ENCODE measurements at regions not wholly inside any gene's neighbourhood (a gene's known extent, or its start where the extent isn't known, plus 50 kb on each side); places are given as distances from the start of the nearest gene placed in this dataset.
A peak's percentile ranks its signal among the peaks of the same experiment; 100 is the strongest.

DNA sequence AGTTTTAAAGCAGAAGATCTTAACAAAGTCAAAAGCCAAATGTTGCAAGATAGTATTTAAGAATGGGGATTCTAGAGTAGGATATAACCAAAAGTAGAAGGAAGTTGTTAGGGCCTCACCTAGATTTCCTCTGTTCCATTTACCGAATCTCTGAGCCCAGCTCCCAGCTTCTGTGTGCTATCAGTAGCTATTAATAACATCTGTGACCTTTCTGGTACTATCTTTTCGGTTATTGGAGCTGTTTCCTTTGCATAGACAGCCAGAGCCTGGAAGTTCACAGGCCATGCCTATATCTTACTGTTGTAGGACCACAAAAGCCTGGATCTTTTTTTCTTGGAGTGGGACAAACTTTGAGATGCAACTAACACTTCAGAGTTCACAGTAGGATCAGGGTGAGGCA lies 244.2 kb downstream of the PPP1R2C start:
- Histone ChIP-seq H3K36me3 (no peaks in the 10 kb centered on the region), H3K27ac (no peak overlapping the region), H3K27me3 (replicated peaks) (no peaks in the 10 kb centered on the region), H3K9me3 (replicated peaks) (no peaks in the 10 kb centered on the region), H3K4me1 (replicated peaks) (no peaks in the 10 kb centered on the region), H3K4me3 (no peak overlapping the region)
- DNase-seq (ENCODE audit: low read depth in 1 of 2, low spot score in 2 of 2) = no peak

DNA sequence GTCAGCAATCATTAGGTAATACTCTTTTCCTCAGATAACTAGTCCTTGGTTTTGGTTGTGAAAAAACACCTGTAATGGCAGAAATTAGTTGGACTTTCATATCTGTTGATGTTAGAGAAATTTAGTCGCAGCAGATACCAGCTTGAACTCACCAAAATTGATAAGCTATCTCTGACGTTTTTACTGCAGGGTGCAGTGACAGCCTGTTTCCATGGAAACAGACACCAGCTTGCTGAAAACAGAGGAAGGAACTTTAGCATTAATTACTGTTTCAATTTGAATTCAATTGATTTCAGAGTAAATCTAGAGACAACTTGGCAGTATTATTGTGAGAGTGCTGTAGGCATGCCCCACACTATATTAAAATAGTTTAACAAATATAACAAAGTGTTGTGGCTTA lies 246.5 kb downstream of the PPP1R2C start:
- no peaks in the 10 kb centered on the region for H3K9me3 ChIP-seq (replicated peaks)
- H3K4me3 ChIP-seq = no peak overlapping the region
- no peaks in the 10 kb centered on the region for H3K36me3 ChIP-seq
- DNase-seq (ENCODE audit: low read depth in 1 of 2, low spot score in 2 of 2) = no peak
- H3K27ac ChIP-seq = no peak overlapping the region
- H3K27me3 ChIP-seq (replicated peaks) = no peaks in the 10 kb centered on the region
- no peaks in the 10 kb centered on the region for H3K4me1 ChIP-seq (replicated peaks)

- no peaks in the 10 kb centered on the region for H3K9me3 ChIP-seq (replicated peaks)
- H3K27ac ChIP-seq = no peak overlapping the region
Observed at GRCh38 chrX:42530027-42530426, 247.9 kb downstream of the PPP1R2C start.

DNA sequence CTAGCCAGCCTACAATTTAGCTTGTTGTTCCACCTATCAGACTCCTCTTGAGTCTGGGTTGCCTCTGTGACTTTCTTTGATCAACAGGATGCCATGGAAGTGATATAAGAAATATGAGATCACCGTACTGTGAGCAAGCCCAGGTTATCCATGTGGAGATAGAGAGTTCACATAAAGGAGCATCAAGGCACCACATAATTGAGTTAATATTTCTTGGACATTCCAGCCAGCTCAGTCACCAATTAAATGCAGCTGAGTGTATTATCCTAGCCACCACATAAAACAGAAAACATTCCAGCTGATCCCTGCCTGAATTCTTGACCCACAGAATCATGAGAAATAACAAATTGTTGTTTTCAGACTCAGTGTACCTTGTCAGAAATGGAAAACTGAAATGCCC lies 253.6 kb downstream of the PPP1R2C start:
- no peaks in the 10 kb centered on the region for H3K36me3 ChIP-seq
- H3K4me1 ChIP-seq (replicated peaks) = no peaks in the 10 kb centered on the region
- H3K9me3 ChIP-seq (replicated peaks) = no peaks in the 10 kb centered on the region
- peak in 1 of 2 experiments; percentile 43 for DNase-seq (ENCODE audit: low read depth in 1 of 2, low spot score in 2 of 2)
- peak overlapping the region; percentile 39; the same call in 1 of the 2 replicates for H3K27ac ChIP-seq
- H3K4me3 ChIP-seq = no peak overlapping the region
- H3K27me3 ChIP-seq (replicated peaks) = no peaks in the 10 kb centered on the region

More at GRCh38 chrX:42530027-42530426, 247.9 kb downstream of the PPP1R2C start:
- no peaks in the 10 kb centered on the region for H3K4me1 ChIP-seq (replicated peaks)
- no peak overlapping the region for H3K4me3 ChIP-seq
- H3K27me3 ChIP-seq (replicated peaks) = no peaks in the 10 kb centered on the region
- H3K36me3 ChIP-seq = no peaks in the 10 kb centered on the region
- no peak for DNase-seq (ENCODE audit: low read depth in 1 of 2, low spot score in 2 of 2)

DNA sequence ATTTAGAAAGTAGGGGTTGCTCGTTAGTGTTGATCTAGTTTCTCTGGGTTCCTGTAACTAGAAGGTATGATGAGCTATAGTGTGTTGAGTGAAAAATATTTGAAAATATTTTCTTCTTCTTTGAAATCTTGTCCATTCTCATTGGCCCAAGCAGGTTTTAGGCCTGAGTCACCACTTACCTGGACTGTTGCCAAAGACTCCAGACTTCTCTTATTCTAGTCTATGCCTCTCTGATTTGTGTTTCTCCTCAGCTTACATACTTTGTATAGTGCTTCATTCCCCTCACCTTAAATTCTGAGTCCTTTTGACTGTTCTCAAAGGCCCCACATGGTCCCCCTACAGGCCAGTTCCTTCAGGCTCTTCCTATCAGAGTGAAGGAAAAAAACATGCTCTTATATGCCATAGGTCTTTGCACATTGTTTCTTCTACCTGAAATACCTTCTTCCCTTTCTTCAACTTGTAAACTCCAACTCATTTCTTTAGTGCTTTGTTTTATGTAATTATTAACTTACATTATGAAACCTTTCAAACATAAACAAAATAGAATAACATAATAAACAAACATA lies 258.2 kb downstream of the PPP1R2C start:
- Histone ChIP-seq H3K4me3 (no peak overlapping the region), H3K36me3 (no peaks in the 10 kb centered on the region), H3K9me3 (replicated peaks) (no peaks in the 10 kb centered on the region), H3K27me3 (replicated peaks) (no peaks in the 10 kb centered on the region), H3K4me1 (replicated peaks) (no peaks in the 10 kb centered on the region), H3K27ac (no peak overlapping the region)
- DNase-seq (ENCODE audit: low read depth in 1 of 2, low spot score in 2 of 2) = peak in 1 of 2 experiments; percentile 9

DNA sequence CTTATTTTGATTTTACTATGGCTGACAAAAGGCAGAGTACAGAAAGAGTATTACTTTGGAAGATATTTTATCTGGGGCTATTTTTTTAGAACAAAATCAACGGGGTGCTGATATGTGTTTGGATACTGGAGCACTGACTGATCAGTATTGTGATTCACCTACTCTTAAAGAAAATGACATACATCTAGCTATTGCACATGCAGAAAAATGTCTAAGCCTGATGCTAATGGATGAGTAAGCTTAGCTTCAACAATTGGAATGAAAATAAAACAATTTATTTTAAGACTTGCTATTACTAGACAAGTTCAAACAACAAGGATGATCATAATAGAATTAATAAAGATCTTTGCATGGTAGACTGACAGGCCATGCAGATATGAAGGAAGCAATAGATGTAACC lies 262.0 kb downstream of the PPP1R2C start:
- H3K4me1 ChIP-seq (replicated peaks) = no peaks in the 10 kb centered on the region

GRCh38 chrX:42505016-42505415 lies 272.9 kb downstream of the PPP1R2C start:
- no peak for DNase-seq (ENCODE audit: low read depth in 1 of 2, low spot score in 2 of 2)
- Histone ChIP-seq H3K9me3 (replicated peaks) (no peaks in the 10 kb centered on the region), H3K36me3 (no peaks in the 10 kb centered on the region), H3K4me1 (replicated peaks) (no peaks in the 10 kb centered on the region), H3K4me3 (no peak overlapping the region), H3K27ac (no peak overlapping the region), H3K27me3 (replicated peaks) (no peaks in the 10 kb centered on the region)

More for the DNA sequence above, 262.0 kb downstream of the PPP1R2C start:
- Histone ChIP-seq H3K9me3 (replicated peaks) (no peaks in the 10 kb centered on the region), H3K27me3 (replicated peaks) (no peaks in the 10 kb centered on the region), H3K36me3 (no peaks in the 10 kb centered on the region), H3K4me3 (no peak overlapping the region), H3K27ac (no peak overlapping the region)
- no peak for DNase-seq (ENCODE audit: low read depth in 1 of 2, low spot score in 2 of 2)

DNA sequence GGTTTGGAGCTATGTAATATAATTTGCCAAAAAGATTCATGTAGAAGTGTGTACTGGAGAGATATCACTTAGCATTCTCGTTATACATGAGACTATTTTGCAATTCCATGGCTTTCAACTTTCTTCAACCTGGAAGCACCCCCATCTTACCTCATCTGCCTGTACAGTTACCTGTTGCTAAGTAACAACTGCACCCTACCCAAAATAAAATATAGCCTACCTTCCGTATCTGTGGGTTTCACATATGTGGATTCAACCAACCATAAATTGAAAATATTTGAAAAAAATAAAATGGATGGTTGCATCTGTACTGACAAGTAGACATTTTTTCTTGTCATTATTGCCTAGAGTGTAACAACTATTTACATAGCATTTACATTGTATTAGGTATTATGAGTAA lies 278.3 kb downstream of the PPP1R2C start:
- no peak overlapping the region for H3K4me3 ChIP-seq
- DNase-seq (ENCODE audit: low read depth in 1 of 2, low spot score in 2 of 2) = no peak
- H3K9me3 ChIP-seq (replicated peaks) = no peaks in the 10 kb centered on the region
- H3K27me3 ChIP-seq (replicated peaks) = no peaks in the 10 kb centered on the region
- no peak overlapping the region for H3K27ac ChIP-seq
- no peaks in the 10 kb centered on the region for H3K36me3 ChIP-seq
- H3K4me1 ChIP-seq (replicated peaks) = no peaks in the 10 kb centered on the region

- no peak overlapping the region for H3K4me3 ChIP-seq
- no peaks in the 10 kb centered on the region for H3K9me3 ChIP-seq (replicated peaks)
- no peaks in the 10 kb centered on the region for H3K27me3 ChIP-seq (replicated peaks)
- no peaks in the 10 kb centered on the region for H3K36me3 ChIP-seq
- no peak overlapping the region for H3K27ac ChIP-seq
- no peaks in the 10 kb centered on the region for H3K4me1 ChIP-seq (replicated peaks)
- no peak for DNase-seq (ENCODE audit: low read depth in 1 of 2, low spot score in 2 of 2)
Observed at GRCh38 chrX:42497356-42497755, 280.6 kb downstream of the PPP1R2C start.

GRCh38 chrX:42496239-42496638 lies 281.7 kb downstream of the PPP1R2C start:
- Histone ChIP-seq H3K9me3 (replicated peaks) (no peaks in the 10 kb centered on the region), H3K27me3 (replicated peaks) (no peaks in the 10 kb centered on the region), H3K4me1 (replicated peaks) (no peaks in the 10 kb centered on the region), H3K36me3 (no peaks in the 10 kb centered on the region), H3K27ac (no peak overlapping the region), H3K4me3 (no peak overlapping the region)
- DNase-seq (ENCODE audit: low read depth in 1 of 2, low spot score in 2 of 2) = no peak

GRCh38 chrX:42495139-42495538 lies 282.8 kb downstream of the PPP1R2C start:
- H3K4me3 ChIP-seq = no peak overlapping the region

DNA sequence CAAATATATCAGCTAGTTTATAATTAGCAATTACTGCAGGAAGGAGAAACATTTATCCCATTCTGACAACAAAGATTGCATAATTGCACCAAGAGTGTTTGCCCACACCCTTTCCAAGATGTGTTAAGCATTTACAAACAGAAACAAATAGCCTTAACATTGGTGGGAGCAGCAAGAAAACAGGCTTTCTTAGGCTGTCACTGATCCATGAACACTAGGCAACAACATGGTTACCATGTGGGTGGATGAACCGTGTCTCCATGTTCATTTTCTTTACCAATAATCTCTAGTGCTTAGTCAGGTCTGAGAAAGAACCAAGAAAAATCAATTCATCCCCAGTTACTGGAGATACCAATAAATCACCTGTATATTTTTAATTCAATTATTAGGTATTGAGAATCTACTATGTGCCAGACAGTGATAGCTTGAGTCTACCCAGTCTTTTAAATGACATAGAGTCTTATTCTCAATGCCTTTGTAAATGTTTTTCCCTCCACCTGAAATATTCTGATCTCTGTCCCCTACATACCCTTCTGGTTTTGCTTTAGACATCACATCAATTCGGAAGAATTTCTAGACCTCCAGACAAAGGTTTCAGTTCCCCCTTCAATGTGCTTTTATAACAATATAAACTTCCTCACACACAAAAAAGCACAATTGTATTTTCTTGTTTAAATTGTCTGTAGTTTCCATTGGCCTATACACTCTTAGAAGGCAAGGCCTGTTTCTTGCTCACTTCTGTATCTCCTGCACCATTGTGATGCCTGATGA lies 286.6 kb downstream of the PPP1R2C start:
- no peak overlapping the region for H3K4me3 ChIP-seq
- DNase-seq (ENCODE audit: low read depth in 1 of 2, low spot score in 2 of 2) = no peak
- H3K9me3 ChIP-seq (replicated peaks) = no peaks in the 10 kb centered on the region
- no peaks in the 10 kb centered on the region for H3K4me1 ChIP-seq (replicated peaks)
- H3K27me3 ChIP-seq (replicated peaks) = no peaks in the 10 kb centered on the region
- no peak overlapping the region for H3K27ac ChIP-seq
- no peaks in the 10 kb centered on the region for H3K36me3 ChIP-seq

More at GRCh38 chrX:42495139-42495538, 282.8 kb downstream of the PPP1R2C start:
- Histone ChIP-seq H3K9me3 (replicated peaks) (no peaks in the 10 kb centered on the region), H3K36me3 (no peaks in the 10 kb centered on the region), H3K4me1 (replicated peaks) (no peaks in the 10 kb centered on the region), H3K27me3 (replicated peaks) (no peaks in the 10 kb centered on the region), H3K27ac (no peak overlapping the region)
- DNase-seq (ENCODE audit: low read depth in 1 of 2, low spot score in 2 of 2) = no peak

DNA sequence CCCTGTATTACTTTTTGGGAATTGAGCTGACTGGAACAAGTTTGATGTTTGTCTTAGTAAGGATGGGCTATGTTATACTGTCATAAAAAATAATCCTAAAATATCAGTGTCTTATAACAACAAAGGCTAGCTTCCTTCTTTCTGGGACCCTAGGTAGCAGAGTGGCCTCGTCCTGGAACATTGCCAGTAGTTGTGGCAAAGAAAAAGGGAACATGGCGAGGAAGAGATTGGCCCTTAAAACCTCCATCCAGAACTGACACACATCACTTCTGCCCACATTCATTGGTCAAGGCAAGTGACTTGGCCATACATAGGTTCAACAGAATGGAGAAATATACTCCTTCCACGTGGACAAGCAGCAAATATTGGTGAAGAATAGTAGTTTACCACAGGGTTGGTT lies 287.9 kb downstream of the PPP1R2C start:
- Histone ChIP-seq H3K4me1 (replicated peaks) (no peaks in the 10 kb centered on the region), H3K4me3 (no peak overlapping the region), H3K36me3 (no peaks in the 10 kb centered on the region), H3K27ac (no peak overlapping the region), H3K9me3 (replicated peaks) (no peaks in the 10 kb centered on the region), H3K27me3 (replicated peaks) (no peaks in the 10 kb centered on the region)
- DNase-seq (ENCODE audit: low read depth in 1 of 2, low spot score in 2 of 2) = no peak

- no peak overlapping the region for H3K27ac ChIP-seq
- H3K4me3 ChIP-seq = no peak overlapping the region
- no peak for DNase-seq (ENCODE audit: low read depth in 1 of 2, low spot score in 2 of 2)
- no peaks in the 10 kb centered on the region for H3K4me1 ChIP-seq (replicated peaks)
- H3K36me3 ChIP-seq = no peaks in the 10 kb centered on the region
- no peaks in the 10 kb centered on the region for H3K27me3 ChIP-seq (replicated peaks)
- no peaks in the 10 kb centered on the region for H3K9me3 ChIP-seq (replicated peaks)
Observed at GRCh38 chrX:42485601-42486000, 292.4 kb downstream of the PPP1R2C start.

Measured in SJSA1 (cell line).